ENCODE measurements at regions not wholly inside any gene's neighbourhood (a gene's known extent, or its start where the extent isn't known, plus 50 kb on each side); places are given as distances from the start of the nearest gene placed in this dataset.

GRCh38 chr13:59340581-59340980 is 823.1 kb downstream of the DIAPH3 start:
- TF ChIP-seq ZNF317 (CRISPR knock-in tag; IDR thresholded peaks at IDR 0.05; ENCODE audit: borderline replicate concordance, low read depth) (no peak), CTCF (IDR thresholded peaks at IDR 0.05) (no peak), MLX (CRISPR knock-in tag; IDR thresholded peaks at IDR 0.05) (no peak), USF2 (CRISPR knock-in tag; IDR thresholded peaks at IDR 0.05) (no peak), TEAD4 (CRISPR knock-in tag; IDR thresholded peaks at IDR 0.05) (no peak), ATF3 (CRISPR knock-in tag; conservative IDR thresholded peaks at IDR 0.05) (no peak), ATF2 (CRISPR knock-in tag; IDR thresholded peaks at IDR 0.05; ENCODE audit: borderline replicate concordance, low read depth) (no peak), CREB1 (CRISPR knock-in tag; IDR thresholded peaks at IDR 0.05) (no peak), IRF2 (CRISPR knock-in tag; IDR thresholded peaks at IDR 0.05; ENCODE audit: borderline replicate concordance, low read depth) (no peak), ZNF512 (CRISPR knock-in tag; IDR thresholded peaks at IDR 0.05; ENCODE audit: borderline replicate concordance) (no peak)

All from WTC11 (cell line).